ENCODE measurements at regions not wholly inside any gene's neighbourhood (a gene's known extent, or its start where the extent isn't known, plus 50 kb on each side); places are given as distances from the start of the nearest gene placed in this dataset.

- no peak for DNase-seq
- H3K27me3 ChIP-seq: no peaks in the 10 kb centered on the region
- TF ChIP-seq POLR2AphosphoS5 (IDR thresholded peaks at IDR 0.05) (no peak), POLR2A (IDR thresholded peaks at IDR 0.05) (no peak), CTCF (IDR thresholded peaks at IDR 0.05) (no peak), EP300 (IDR thresholded peaks at IDR 0.05) (no peak)
- 16 to 31% (median 19%) methylated on average over 6 of the region's 6 CpGs for WGBS, 5 donors
- H3K9me3 ChIP-seq: no peaks in the 10 kb centered on the region
- H3K36me3 ChIP-seq: no peaks in the 10 kb centered on the region
- H3K4me1 ChIP-seq: no peaks in the 10 kb centered on the region
- intact Hi-C loops (cut with DNase I; ENCODE audit: low total_unique reads): no loop called here
- no peak overlapping the region for H3K27ac ChIP-seq
- no peak overlapping the region for H3K4me3 ChIP-seq
Measured at GRCh38 chr18:25517881-25518715, 166.1 kb upstream of the ZNF521 start.

GRCh38 chr18:25516747-25517498 is 165.0 kb upstream of the ZNF521 start:
- WGBS, 5 donors: 41 to 63% (median 54%) methylated on average over 7 of the region's 7 CpGs
- DNase-seq: no peak
- TF ChIP-seq POLR2A (IDR thresholded peaks at IDR 0.05): no peak
- no peak for TF ChIP-seq POLR2AphosphoS5 (IDR thresholded peaks at IDR 0.05)
- TF ChIP-seq EP300 (IDR thresholded peaks at IDR 0.05): no peak
- no peak for TF ChIP-seq CTCF (IDR thresholded peaks at IDR 0.05)
- Histone ChIP-seq H3K27ac (no peak overlapping the region), H3K36me3 (no peaks in the 10 kb centered on the region), H3K4me3 (no peak overlapping the region), H3K27me3 (no peaks in the 10 kb centered on the region), H3K9me3 (no peaks in the 10 kb centered on the region), H3K4me1 (no peaks in the 10 kb centered on the region)
- intact Hi-C loops (cut with DNase I; ENCODE audit: low total_unique reads): no loop called here

- Histone ChIP-seq H3K36me3 (no peaks in the 10 kb centered on the region), H3K4me3 (no peak overlapping the region), H3K27ac (no peak overlapping the region), H3K4me1 (no peaks in the 10 kb centered on the region), H3K9me3 (no peaks in the 10 kb centered on the region), H3K27me3 (no peaks in the 10 kb centered on the region)
- intact Hi-C loops (cut with DNase I; ENCODE audit: low total_unique reads): no loop called here
- no peak for DNase-seq
- TF ChIP-seq CTCF (IDR thresholded peaks at IDR 0.05): no peak
- TF ChIP-seq POLR2A (IDR thresholded peaks at IDR 0.05): no peak
- no peak for TF ChIP-seq POLR2AphosphoS5 (IDR thresholded peaks at IDR 0.05)
- no peak for TF ChIP-seq EP300 (IDR thresholded peaks at IDR 0.05)
- 48 to 62% (median 53%) methylated on average over 5 of the region's 5 CpGs for WGBS, 5 donors
Measured at GRCh38 chr18:25516121-25516520, 164.2 kb upstream of the ZNF521 start.

- TF ChIP-seq EP300 (IDR thresholded peaks at IDR 0.05): no peak
- TF ChIP-seq POLR2A (IDR thresholded peaks at IDR 0.05): no peak
- no peak for TF ChIP-seq POLR2AphosphoS5 (IDR thresholded peaks at IDR 0.05)
- no peak for TF ChIP-seq CTCF (IDR thresholded peaks at IDR 0.05)
- no peaks in the 10 kb centered on the region for H3K9me3 ChIP-seq
- no peaks in the 10 kb centered on the region for H3K36me3 ChIP-seq
- H3K4me1 ChIP-seq: no peaks in the 10 kb centered on the region
- intact Hi-C loops (cut with DNase I; ENCODE audit: low total_unique reads): no loop called here
- no peak overlapping the region for H3K27ac ChIP-seq
- H3K27me3 ChIP-seq: no peaks in the 10 kb centered on the region
- no peak for DNase-seq
- 63 to 85% (median 73%) methylated on average over 2 of the region's 2 CpGs for WGBS, 5 donors
- H3K4me3 ChIP-seq: no peak overlapping the region
Measured at GRCh38 chr18:25510096-25510495, 158.1 kb upstream of the ZNF521 start.
